ENCODE measurements at regions not wholly inside any gene's neighbourhood (a gene's known extent, or its start where the extent isn't known, plus 50 kb on each side); places are given as distances from the start of the nearest gene placed in this dataset.

- TF ChIP-seq ATF2 (CRISPR knock-in tag; IDR thresholded peaks at IDR 0.05; ENCODE audit: borderline replicate concordance, low read depth), result no peak
- TF ChIP-seq ATF1 (CRISPR knock-in tag; IDR thresholded peaks at IDR 0.05), result no peak
Measured at GRCh38 chr1:219292341-219292740, 118.7 kb downstream of the LYPLAL1 start.
